KMS-11 (cell line): ENCODE measurements at regions not wholly inside any gene's neighbourhood (a gene's known extent, or its start where the extent isn't known, plus 50 kb on each side); places are given as distances from the start of the nearest gene placed in this dataset.

Experiments
- H2AFZ ChIP-seq: fragments of 200-600 bp; sonication (generic); 2 replicates; pipeline ENCODE4 v1.6.1; 2016; ENCODE audit warnings: antibody characterized with exemption, mixed run types, low read depth
- H3K27ac ChIP-seq: fragments of 200-600 bp; sonication (generic); 2 replicates; pipeline ENCODE4 v1.6.1; 2016; ENCODE audit warnings: mild to moderate bottlenecking, mixed run types
- H3K27me3 ChIP-seq: fragments of 200-600 bp; sonication (generic); 2 replicates; pipeline ENCODE4 v1.6.1; 2017; ENCODE audit warnings: mild to moderate bottlenecking, low read depth, mixed run types, moderate library complexity; ENCODE audit not compliant: insufficient read depth
- H3K36me3 ChIP-seq: fragments of 200-600 bp; sonication (generic); 2 replicates; pipeline ENCODE4 v1.6.1; 2017; ENCODE audit warnings: mild to moderate bottlenecking, mixed run types; ENCODE audit not compliant: insufficient read depth
- H3K4me1 ChIP-seq: fragments of 200-600 bp; sonication (generic); 2 replicates; pipeline ENCODE4 v1.6.1; 2016; ENCODE audit warnings: mild to moderate bottlenecking, low read depth, mixed run types; ENCODE audit not compliant: poor library complexity, severe bottlenecking
- H3K4me2 ChIP-seq: fragments of 200-600 bp; sonication (generic); 2 replicates; pipeline ENCODE4 v1.7.0; 2016; ENCODE audit warnings: mild to moderate bottlenecking, mixed run types
- H3K4me3 ChIP-seq: fragments of 200-600 bp; sonication (generic); IDR thresholded peaks from 2 replicates; pipeline ENCODE4 v1.6.1; 2017; ENCODE audit warnings: low read depth, low read length, mixed read lengths; ENCODE audit not compliant: insufficient read depth
- H3K79me2 ChIP-seq: fragments of 200-600 bp; sonication (generic); 2 replicates; pipeline ENCODE4 v1.6.1; 2016; ENCODE audit warnings: low read depth, mixed run types; ENCODE audit not compliant: insufficient read depth
- H3K9ac ChIP-seq: fragments of 200-600 bp; sonication (generic); 2 replicates; pipeline ENCODE4 v1.6.1; 2016; ENCODE audit warnings: mild to moderate bottlenecking, mixed run types
- H4K20me1 ChIP-seq: fragments of 200-600 bp; sonication (generic); 2 replicates; pipeline ENCODE4 v1.6.1; 2016; ENCODE audit warnings: mild to moderate bottlenecking, mixed run types; ENCODE audit not compliant: insufficient read depth
- CTCF ChIP-seq: fragments of 200-600 bp; sonication (generic); conservative IDR thresholded peaks from 2 replicates; pipeline ENCODE4 v1.6.1; 2017; ENCODE audit warnings: low read depth, mild to moderate bottlenecking, antibody characterized with exemption, low read length, moderate library complexity, mixed read lengths

DNA sequence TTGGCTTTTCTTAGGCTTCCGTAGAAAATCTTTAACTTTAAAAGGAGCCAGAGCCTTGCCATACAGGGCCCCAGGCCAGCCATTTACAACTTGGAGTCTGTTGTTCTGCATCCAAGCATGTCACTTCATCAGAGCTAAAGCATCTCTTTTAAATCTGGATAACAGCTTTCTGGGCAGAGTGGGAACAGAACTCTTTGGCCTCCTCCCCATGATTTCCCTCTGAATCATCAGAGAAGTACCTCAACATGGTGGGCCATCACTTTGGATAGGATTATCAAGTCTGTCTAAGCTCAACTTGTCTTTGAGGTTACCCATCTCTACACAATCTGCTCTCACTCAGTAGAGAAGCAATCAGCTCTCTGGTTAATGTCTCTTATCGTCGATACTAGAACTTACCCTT, 170.9 kb downstream of the SLC6A15 start:
- no peak overlapping the region for H2AFZ ChIP-seq
- TF ChIP-seq CTCF: no peak
- no peaks in the 10 kb centered on the region for H4K20me1 ChIP-seq
- H3K9ac ChIP-seq: no peak overlapping the region
- H3K4me1 ChIP-seq: no peaks in the 10 kb centered on the region
- no peaks in the 10 kb centered on the region for H3K27me3 ChIP-seq
- H3K4me3 ChIP-seq: no peak overlapping the region
- H3K4me2 ChIP-seq: no peak overlapping the region
- H3K79me2 ChIP-seq: no peaks in the 10 kb centered on the region
- no peak overlapping the region for H3K27ac ChIP-seq
- no peaks in the 10 kb centered on the region for H3K36me3 ChIP-seq

DNA sequence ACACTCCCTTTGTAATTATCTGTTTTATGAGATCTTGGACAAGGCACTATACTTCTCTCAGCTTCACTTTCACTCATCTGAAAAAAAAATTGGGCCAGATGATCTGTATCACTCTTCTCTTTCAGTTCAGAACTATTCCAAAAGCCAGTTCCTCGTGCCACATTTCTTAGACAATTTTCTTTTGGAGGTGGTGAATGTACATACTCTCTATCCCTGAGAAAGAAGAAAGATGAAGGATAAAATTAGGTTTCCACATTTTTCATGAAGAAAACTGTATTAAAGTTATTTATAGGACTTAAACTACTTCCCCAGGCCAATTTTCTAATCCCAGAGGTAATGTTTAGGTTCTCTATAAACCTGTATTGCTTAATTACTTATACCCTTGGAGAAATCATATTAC, 171.6 kb downstream of the SLC6A15 start:
- Histone ChIP-seq H3K27ac (no peak overlapping the region), H4K20me1 (no peaks in the 10 kb centered on the region), H3K4me3 (no peak overlapping the region), H3K4me1 (no peaks in the 10 kb centered on the region), H3K27me3 (no peaks in the 10 kb centered on the region), H2AFZ (no peak overlapping the region), H3K4me2 (no peak overlapping the region), H3K9ac (no peak overlapping the region), H3K36me3 (no peaks in the 10 kb centered on the region), H3K79me2 (no peaks in the 10 kb centered on the region)
- TF ChIP-seq CTCF: no peak

GRCh38 chr12:84740602-84741001, 172.0 kb downstream of the SLC6A15 start:
- no peaks in the 10 kb centered on the region for H3K79me2 ChIP-seq
- no peaks in the 10 kb centered on the region for H3K4me1 ChIP-seq
- no peaks in the 10 kb centered on the region for H4K20me1 ChIP-seq
- no peak overlapping the region for H3K4me3 ChIP-seq
- H2AFZ ChIP-seq: no peak overlapping the region
- no peak overlapping the region for H3K27ac ChIP-seq
- H3K4me2 ChIP-seq: no peak overlapping the region
- no peaks in the 10 kb centered on the region for H3K27me3 ChIP-seq
- TF ChIP-seq CTCF: no peak
- no peak overlapping the region for H3K9ac ChIP-seq
- no peaks in the 10 kb centered on the region for H3K36me3 ChIP-seq

DNA sequence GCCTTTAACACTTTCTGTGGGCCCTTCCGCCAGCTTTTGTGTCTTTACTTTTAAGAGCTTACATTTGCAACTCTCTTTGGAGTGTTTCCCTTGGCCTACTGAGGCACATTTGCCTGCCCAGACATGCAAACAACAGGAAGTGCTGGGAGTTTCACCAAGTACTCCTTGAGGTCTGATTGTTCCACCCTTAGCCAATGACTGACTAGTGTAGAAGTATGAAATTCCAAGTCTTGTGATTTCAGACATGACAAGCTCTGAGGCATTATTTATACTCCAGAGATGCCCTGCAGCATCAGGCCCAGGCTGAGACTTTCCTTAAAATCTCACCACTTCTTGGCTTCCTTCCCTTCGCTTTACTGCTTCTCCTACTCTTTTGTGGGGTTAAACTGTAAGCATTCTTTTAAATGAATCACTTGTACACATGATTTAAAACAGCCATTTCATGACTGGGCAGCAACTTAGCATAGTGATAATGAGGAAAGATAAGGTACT, 174.1 kb downstream of the SLC6A15 start:
- no peaks in the 10 kb centered on the region for H3K4me1 ChIP-seq
- H3K27ac ChIP-seq: no peak overlapping the region
- no peak for TF ChIP-seq CTCF
- H2AFZ ChIP-seq: no peak overlapping the region
- no peaks in the 10 kb centered on the region for H4K20me1 ChIP-seq
- H3K79me2 ChIP-seq: no peaks in the 10 kb centered on the region
- no peak overlapping the region for H3K9ac ChIP-seq
- H3K4me3 ChIP-seq: no peak overlapping the region
- no peak overlapping the region for H3K4me2 ChIP-seq
- H3K36me3 ChIP-seq: no peaks in the 10 kb centered on the region
- H3K27me3 ChIP-seq: no peaks in the 10 kb centered on the region
